DOHH2 (cell line): ENCODE measurements at regions not wholly inside any gene's neighbourhood (a gene's known extent, or its start where the extent isn't known, plus 50 kb on each side); places are given as distances from the start of the nearest gene placed in this dataset.

Source experiments
- H3F3A ChIP-seq: fragments of 200-600 bp; sonication (generic), shearing (Covaris generic); 2 replicates; pipeline ENCODE4 v1.6.0; 2016; ENCODE audit warnings: antibody characterized with exemption, mild to moderate bottlenecking; ENCODE audit not compliant: control insufficient read depth, insufficient read depth
- H3K27ac ChIP-seq: fragments of 200-600 bp; sonication (generic); 2 replicates; pipeline ENCODE4 v1.5.1; 2014; ENCODE audit warnings: low read depth, mild to moderate bottlenecking, low read length, moderate library complexity
- H3K27me3 ChIP-seq: fragments of 200-600 bp; sonication (generic); 2 replicates; pipeline ENCODE4 v1.6.1; 2014; ENCODE audit warnings: mild to moderate bottlenecking, low read length, mixed read lengths; ENCODE audit not compliant: control insufficient read depth
- H3K36me3 ChIP-seq: fragments of 200-600 bp; sonication (generic); 2 replicates; pipeline ENCODE4 v1.6.1; 2014; ENCODE audit warnings: mild to moderate bottlenecking, low read length, moderate library complexity, mixed read lengths; ENCODE audit not compliant: control insufficient read depth
- H3K4me1 ChIP-seq: fragments of 200-600 bp; sonication (generic); 2 replicates; pipeline ENCODE4 v1.6.1; 2014; ENCODE audit warnings: mild to moderate bottlenecking, low read length, mixed read lengths; ENCODE audit not compliant: control insufficient read depth
- H3K4me2 ChIP-seq: fragments of 200-600 bp; sonication (generic); 2 replicates; pipeline ENCODE4 v1.6.0; 2014; ENCODE audit warnings: mild to moderate bottlenecking, low read length, moderate library complexity
- H3K4me3 ChIP-seq: fragments of 200-600 bp; sonication (generic); 2 replicates; pipeline ENCODE4 v1.5.1; 2014; ENCODE audit warnings: mild to moderate bottlenecking, low read length, mixed read lengths
- H3K79me2 ChIP-seq: fragments of 200-600 bp; sonication (generic); 2 replicates; pipeline ENCODE4 v1.6.1; 2014; ENCODE audit warnings: mild to moderate bottlenecking, low read length, mixed read lengths; ENCODE audit not compliant: control insufficient read depth
- H3K9me2 ChIP-seq: fragments of 200-600 bp; sonication (generic); replicated peaks from 2 replicates; pipeline ENCODE4 v1.6.1; 2014; ENCODE audit warnings: mild to moderate bottlenecking, low read length, mixed read lengths; ENCODE audit not compliant: control insufficient read depth
- H3K9me3 ChIP-seq: fragments of 200-600 bp; sonication (generic); 2 replicates; pipeline ENCODE4 v1.6.1; 2014; ENCODE audit warnings: antibody characterized with exemption, low read length, mixed read lengths; ENCODE audit not compliant: control insufficient read depth, insufficient read depth
- H4K20me1 ChIP-seq: fragments of 200-600 bp; sonication (generic); 2 replicates; pipeline ENCODE4 v1.6.0; 2014; ENCODE audit warnings: low read depth, mild to moderate bottlenecking, antibody characterized with exemption, low read length, moderate library complexity; ENCODE audit not compliant: control insufficient read depth, insufficient read depth
- EZH2phosphoT487 ChIP-seq: fragments of 200-600 bp; sonication (generic); IDR thresholded peaks from 2 replicates; pipeline ENCODE4 v1.6.1; 2017; ENCODE audit warnings: borderline replicate concordance, mild to moderate bottlenecking, antibody characterized with exemption, low read length, moderate library complexity, mixed read lengths
- TF ChIP-seq, protein P1 (sequence below): fragments of 200-600 bp; sonication (generic); IDR thresholded peaks from one replicate; pipeline ENCODE4 v1.5.1; 2014; ENCODE audit warnings: antibody characterized with exemption, mild to moderate bottlenecking, low read depth, low read length; ENCODE audit not compliant: poor library complexity, severe bottlenecking

DNA sequence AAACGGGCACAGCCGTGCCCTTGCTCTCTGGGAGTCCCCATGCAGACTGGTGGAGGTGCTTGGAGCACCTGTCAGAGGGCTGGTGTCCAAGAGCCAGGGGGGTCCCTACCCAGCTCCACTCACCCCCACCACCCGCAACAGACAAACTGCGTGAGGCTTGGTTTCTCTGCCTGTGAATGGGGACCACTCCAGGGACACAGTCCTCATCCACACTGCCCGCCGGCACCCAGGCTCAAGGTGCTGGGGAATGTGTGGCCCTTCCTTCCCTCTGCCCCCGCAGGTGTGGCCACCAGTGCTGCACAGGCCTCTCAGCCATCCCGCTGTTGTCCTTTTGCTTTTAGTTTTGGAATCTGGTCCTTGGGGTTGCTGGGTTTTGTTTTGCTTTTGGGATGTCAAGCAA, 136.5 kb upstream of the ZNF236 start:
- no peaks in the 10 kb centered on the region for H3K9me3 ChIP-seq
- H3K36me3 ChIP-seq: no peaks in the 10 kb centered on the region
- H3K27ac ChIP-seq: no peak overlapping the region
- no peak overlapping the region for H3K4me3 ChIP-seq
- 0 out of 2 replicates have a peak, but pooled peaks cover 5% of the 10 kb centered on the region for H3K27me3 ChIP-seq
- no peaks in the 10 kb centered on the region for H3K9me2 ChIP-seq
- TF ChIP-seq, protein P1, sequence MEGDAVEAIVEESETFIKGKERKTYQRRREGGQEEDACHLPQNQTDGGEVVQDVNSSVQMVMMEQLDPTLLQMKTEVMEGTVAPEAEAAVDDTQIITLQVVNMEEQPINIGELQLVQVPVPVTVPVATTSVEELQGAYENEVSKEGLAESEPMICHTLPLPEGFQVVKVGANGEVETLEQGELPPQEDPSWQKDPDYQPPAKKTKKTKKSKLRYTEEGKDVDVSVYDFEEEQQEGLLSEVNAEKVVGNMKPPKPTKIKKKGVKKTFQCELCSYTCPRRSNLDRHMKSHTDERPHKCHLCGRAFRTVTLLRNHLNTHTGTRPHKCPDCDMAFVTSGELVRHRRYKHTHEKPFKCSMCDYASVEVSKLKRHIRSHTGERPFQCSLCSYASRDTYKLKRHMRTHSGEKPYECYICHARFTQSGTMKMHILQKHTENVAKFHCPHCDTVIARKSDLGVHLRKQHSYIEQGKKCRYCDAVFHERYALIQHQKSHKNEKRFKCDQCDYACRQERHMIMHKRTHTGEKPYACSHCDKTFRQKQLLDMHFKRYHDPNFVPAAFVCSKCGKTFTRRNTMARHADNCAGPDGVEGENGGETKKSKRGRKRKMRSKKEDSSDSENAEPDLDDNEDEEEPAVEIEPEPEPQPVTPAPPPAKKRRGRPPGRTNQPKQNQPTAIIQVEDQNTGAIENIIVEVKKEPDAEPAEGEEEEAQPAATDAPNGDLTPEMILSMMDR: no peak
- TF ChIP-seq EZH2phosphoT487: no peak
- no peaks in the 10 kb centered on the region for H3K79me2 ChIP-seq
- H3K4me1 ChIP-seq: no peaks in the 10 kb centered on the region
- H3K4me2 ChIP-seq: no peak overlapping the region
- no peaks in the 10 kb centered on the region for H3F3A ChIP-seq
- H4K20me1 ChIP-seq: no peaks in the 10 kb centered on the region

DNA sequence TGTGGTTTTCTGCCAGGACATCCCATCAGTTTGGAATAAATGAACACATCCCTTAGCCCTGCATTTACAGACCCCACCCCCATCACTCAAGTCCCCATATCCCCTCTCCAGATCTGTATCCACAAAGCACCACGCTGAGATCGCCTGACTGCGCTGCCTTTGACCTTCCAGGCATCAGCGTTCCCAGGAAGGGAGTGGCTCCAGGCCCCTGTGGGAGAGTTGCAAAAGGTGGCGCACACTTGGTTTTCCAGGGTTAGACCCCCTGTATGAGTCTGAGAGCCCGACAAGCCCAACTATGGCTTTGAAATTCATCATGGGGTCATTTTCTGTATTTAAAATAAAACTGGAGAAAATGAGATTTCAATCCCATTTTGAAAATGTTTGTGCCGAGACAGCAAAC, 137.0 kb upstream of the ZNF236 start:
- Histone ChIP-seq H3K27me3 (0 out of 2 replicates have a peak, but pooled peaks cover 5% of the 10 kb centered on the region), H3K27ac (no peak overlapping the region), H3K79me2 (no peaks in the 10 kb centered on the region), H3K4me3 (no peak overlapping the region), H3K36me3 (no peaks in the 10 kb centered on the region), H3K4me2 (no peak overlapping the region), H3K9me2 (no peaks in the 10 kb centered on the region), H3K4me1 (no peaks in the 10 kb centered on the region), H4K20me1 (no peaks in the 10 kb centered on the region), H3K9me3 (no peaks in the 10 kb centered on the region), H3F3A (no peaks in the 10 kb centered on the region)
- TF ChIP-seq, protein P1: no peak
- no peak for TF ChIP-seq EZH2phosphoT487

DNA sequence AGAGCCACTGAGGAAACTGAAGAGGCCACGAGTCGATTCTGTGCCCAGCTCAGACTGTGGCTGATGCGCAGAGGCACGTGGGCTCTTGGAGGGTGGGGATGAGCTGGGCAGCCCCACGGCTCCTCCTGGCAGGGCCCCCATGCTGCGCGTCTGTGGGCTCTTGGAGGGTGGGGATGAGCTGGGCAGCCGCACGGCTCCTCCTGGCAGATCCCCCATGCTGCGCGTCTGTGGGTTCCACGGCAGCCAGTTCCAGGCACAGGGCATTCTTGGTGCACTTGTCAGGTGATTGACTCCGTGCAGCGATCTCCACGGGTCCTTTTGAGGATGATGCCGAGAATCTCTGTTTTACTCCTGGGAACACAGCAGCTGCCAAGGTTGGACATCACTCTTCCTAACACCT, 138.1 kb upstream of the ZNF236 start:
- Histone ChIP-seq H3K27me3 (peaks cover 2% of the 10 kb centered on the region; the same call in 1 of the 2 replicates), H3K27ac (no peak overlapping the region), H3F3A (no peaks in the 10 kb centered on the region), H3K4me1 (no peaks in the 10 kb centered on the region), H4K20me1 (no peaks in the 10 kb centered on the region), H3K9me3 (no peaks in the 10 kb centered on the region), H3K79me2 (no peaks in the 10 kb centered on the region), H3K4me2 (no peak overlapping the region), H3K9me2 (no peaks in the 10 kb centered on the region), H3K4me3 (no peak overlapping the region), H3K36me3 (no peaks in the 10 kb centered on the region)
- TF ChIP-seq, protein P1: no peak
- no peak for TF ChIP-seq EZH2phosphoT487

DNA sequence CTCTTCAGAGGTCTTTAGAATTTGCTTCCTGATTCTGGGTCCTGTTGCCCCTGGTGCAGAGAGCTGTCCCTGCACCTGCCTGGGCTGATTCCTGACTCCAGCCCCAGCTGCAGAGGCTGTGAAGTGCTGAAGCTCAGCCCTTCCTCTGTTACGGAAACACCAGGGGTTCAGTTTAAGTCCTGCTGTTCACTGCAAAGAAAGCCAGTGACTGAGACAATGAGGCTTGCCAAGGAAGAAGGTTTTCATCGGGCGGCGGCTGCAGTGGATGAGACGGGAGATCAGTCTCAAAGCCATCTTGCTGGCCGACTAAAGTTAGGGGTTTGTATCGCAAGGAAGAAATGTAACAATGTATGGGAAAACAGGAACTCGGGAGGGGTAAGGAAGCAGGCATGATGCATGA, 142.4 kb upstream of the ZNF236 start:
- no peaks in the 10 kb centered on the region for H3F3A ChIP-seq
- no peaks in the 10 kb centered on the region for H3K36me3 ChIP-seq
- no peak overlapping the region for H3K4me2 ChIP-seq
- TF ChIP-seq EZH2phosphoT487: no peak
- TF ChIP-seq, protein P1: no peak
- no peaks in the 10 kb centered on the region; the same call in 1 of the 2 replicates for H3K27me3 ChIP-seq
- no peak overlapping the region for H3K4me3 ChIP-seq
- no peaks in the 10 kb centered on the region for H3K4me1 ChIP-seq
- no peaks in the 10 kb centered on the region for H3K9me2 ChIP-seq
- H3K27ac ChIP-seq: no peak overlapping the region
- H3K9me3 ChIP-seq: no peaks in the 10 kb centered on the region
- no peaks in the 10 kb centered on the region for H3K79me2 ChIP-seq
- H4K20me1 ChIP-seq: no peaks in the 10 kb centered on the region
